SH-SY5Y (cell line): ENCODE measurements at regions not wholly inside any gene's neighbourhood (a gene's known extent, or its start where the extent isn't known, plus 50 kb on each side); places are given as distances from the start of the nearest gene placed in this dataset.

Source experiments
- GATA2 ChIP-seq: IDR thresholded peaks from 2 replicates; pipeline ENCODE4 v1.6.1; 2011; ENCODE audit warnings: mild to moderate bottlenecking, low read depth, low read length
- GATA3 ChIP-seq: IDR thresholded peaks from 2 replicates; pipeline ENCODE4 v1.6.1; 2011; ENCODE audit warnings: low read depth, mild to moderate bottlenecking, low read length, moderate library complexity

DNA sequence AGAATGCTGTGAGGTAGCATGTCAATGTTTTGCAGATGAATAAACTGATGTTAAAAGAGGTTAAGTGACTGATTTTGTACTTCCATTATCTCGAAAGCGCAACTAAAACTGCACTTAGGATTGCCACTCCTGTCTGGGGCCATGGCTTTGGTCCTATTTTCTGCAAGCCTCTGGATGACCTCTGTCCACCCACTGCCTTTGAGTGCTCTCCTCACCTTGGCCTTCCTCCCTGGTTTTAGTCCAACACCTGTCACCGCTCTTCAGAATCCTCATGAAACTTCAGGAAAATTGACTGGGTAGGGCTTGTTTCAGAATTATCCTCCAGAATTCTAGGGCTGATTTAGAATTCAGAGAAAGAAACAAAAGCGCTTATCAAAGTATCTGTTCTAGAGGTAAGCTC lies 51.1 kb upstream of the HNMT start:
- TF ChIP-seq GATA2 (no peak), GATA3 (no peak)
